Adrenal gland (tissue), 5 donors: ENCODE measurements at regions not wholly inside any gene's neighbourhood (a gene's known extent, or its start where the extent isn't known, plus 50 kb on each side); places are given as distances from the start of the nearest gene placed in this dataset.

Source experiments
- CTCF ChIP-seq, 6 experiments: fragments of 450-650 bp in 4 of 6; fragments of 200-600 bp in 2 of 6; sonication (generic) in 1 of 6; IDR thresholded peaks; 1 replicate in 5 of 6; 2 replicates in 1 of 6; pipeline versions ENCODE4 v1.5.1 to v1.8.0; 2016 to 2021; ENCODE audit warnings: antibody characterized with exemption in 6 of 6, mild to moderate bottlenecking in 2 of 6, moderate library complexity in 1 of 6
- POLR2A ChIP-seq, 2 donors: fragments of 450-650 bp; IDR thresholded peaks; one replicate each; pipeline ENCODE4 v1.6.1; 2017; ENCODE audit warnings: antibody characterized with exemption in 2 of 2, mild to moderate bottlenecking in 2 of 2, moderate library complexity in 1 of 2
- donor health status: DM: no; HTN: no; CAD: no.

- no peak for TF ChIP-seq CTCF (IDR thresholded peaks at IDR 0.05)
- TF ChIP-seq POLR2A (IDR thresholded peaks at IDR 0.05) = no peak
Observed at GRCh38 chr16:63735456-63735855, 1386.4 kb downstream of the CDH11 start.
